Keratinocyte (primary cell): ENCODE measurements at regions not wholly inside any gene's neighbourhood (a gene's known extent, or its start where the extent isn't known, plus 50 kb on each side); places are given as distances from the start of the nearest gene placed in this dataset.

Source experiments
- DNase-seq: peaks from one replicate; pipeline ENCODE4 v3.0.0-alpha.2; 2011; ENCODE audit warnings: low read depth, missing footprints, low spot score
- FAIRE-seq: peaks from 2 replicates; lab custom pipeline; 2011; peaks lifted over from hg19 to GRCh38; lab: Jason Lieb, UNC
- H2AFZ ChIP-seq: 2 replicates; pipeline ENCODE4 v1.6.0; 2012; ENCODE audit warnings: low read length, control low read depth, inconsistent platforms; ENCODE audit not compliant: control insufficient read depth
- H3K27ac ChIP-seq: 2 replicates; pipeline ENCODE4 v1.5.1; 2011; ENCODE audit warnings: low read length; ENCODE audit not compliant: control insufficient read depth, insufficient read depth
- H3K27me3 ChIP-seq: 3 replicates; pipeline ENCODE4 v1.6.0; 2011; ENCODE audit warnings: low read length; ENCODE audit not compliant: control insufficient read depth, insufficient read depth; ENCODE audit errors: extremely low read depth
- H3K36me3 ChIP-seq, 2 experiments: 2 replicates in 1 of 2; 3 replicates in 1 of 2; pipeline ENCODE4 v1.5.1; 2011; ENCODE audit warnings: low read length in 2 of 2, mild to moderate bottlenecking in 1 of 2; ENCODE audit not compliant: control insufficient read depth in 2 of 2, insufficient read depth in 2 of 2; ENCODE audit errors: extremely low read depth in 1 of 2
- H3K4me1 ChIP-seq: 3 replicates; pipeline ENCODE4 v1.5.1; 2011; ENCODE audit warnings: low read length; ENCODE audit not compliant: control insufficient read depth, insufficient read depth; ENCODE audit errors: extremely low read depth
- H3K4me2 ChIP-seq: 3 replicates; pipeline ENCODE4 v1.6.0; 2011; ENCODE audit warnings: low read depth, low read length; ENCODE audit not compliant: control insufficient read depth, insufficient read depth; ENCODE audit errors: extremely low read depth
- H3K4me3 ChIP-seq, 3 experiments: fragments of 200-600 bp in 1 of 3; sonication (generic) in 1 of 3; 2 replicates in 2 of 3; 3 replicates in 1 of 3; pipeline ENCODE4 v1.5.1; 2011 to 2016; ENCODE audit warnings: low read length in 3 of 3, mild to moderate bottlenecking in 3 of 3, control low read depth in 2 of 3, inconsistent platforms in 1 of 3, low read depth in 1 of 3, mixed read lengths in 1 of 3, mixed run types in 1 of 3, moderate library complexity in 1 of 3; ENCODE audit not compliant: control insufficient read depth in 2 of 3, insufficient read depth in 2 of 3; ENCODE audit errors: extremely low read depth in 1 of 3
- H3K79me2 ChIP-seq: 2 replicates; pipeline ENCODE4 v1.6.0; 2012; ENCODE audit warnings: low read length; ENCODE audit not compliant: control insufficient read depth, insufficient read depth
- H3K9ac ChIP-seq: 3 replicates; pipeline ENCODE4 v1.6.0; 2011; ENCODE audit warnings: low read length; ENCODE audit not compliant: control insufficient read depth, insufficient read depth; ENCODE audit errors: extremely low read depth
- H3K9me1 ChIP-seq: 3 replicates; pipeline ENCODE4 v1.6.0; 2011; ENCODE audit warnings: low read length; ENCODE audit not compliant: control insufficient read depth, insufficient read depth; ENCODE audit errors: extremely low read depth
- H3K9me3 ChIP-seq: 2 replicates; pipeline ENCODE4 v1.5.1; 2012; ENCODE audit warnings: low read depth, low read length; ENCODE audit not compliant: control insufficient read depth
- H4K20me1 ChIP-seq: 3 replicates; pipeline ENCODE4 v1.6.0; 2011; ENCODE audit warnings: low read length; ENCODE audit not compliant: control insufficient read depth, insufficient read depth; ENCODE audit errors: extremely low read depth
- CTCF ChIP-seq, 3 experiments: IDR thresholded peaks in 1 of 3; conservative IDR thresholded peaks in 1 of 3; optimal IDR thresholded peaks in 1 of 3; 2 replicates in 2 of 3; 3 replicates in 1 of 3; pipeline versions ENCODE3 to v1.5.1; 2011; ENCODE audit warnings: low read length in 3 of 3, mild to moderate bottlenecking in 3 of 3, moderate library complexity in 2 of 3, control low read depth in 1 of 3, inconsistent platforms in 1 of 3; ENCODE audit not compliant: insufficient read depth in 2 of 3; ENCODE audit errors: extremely low read depth in 1 of 3
- EZH2 ChIP-seq: IDR thresholded peaks from one replicate; pipeline ENCODE4 v1.6.1; 2012; ENCODE audit warnings: inconsistent platforms, mild to moderate bottlenecking, low read length, moderate library complexity
- dilution Hi-C: fragments of 300-500 bp; cut with MboI; formaldehyde crosslinking; loops from one replicate; pipeline ENCODE4 v1.7.0; 2020; ENCODE audit warnings: low sequenced_read_pairs; ENCODE audit not compliant: extremely low pct_ligation_motif_present

GRCh38 chr10:65531545-65531944, 1394.3 kb upstream of the LRRTM3 start:
- dilution Hi-C loops = no loop called here
- no peak overlapping the region for H3K27ac ChIP-seq
- FAIRE-seq (no peak), DNase-seq (no peak)
- H3K36me3 ChIP-seq = no peaks in the 10 kb centered on the region
- H2AFZ ChIP-seq = no peak overlapping the region
- H4K20me1 ChIP-seq = no peaks in the 10 kb centered on the region
- no peak for TF ChIP-seq CTCF (optimal IDR thresholded peaks at IDR 0.05 in 1 of 3, IDR thresholded peaks at IDR 0.05 in 1 of 3, conservative IDR thresholded peaks at IDR 0.05 in 1 of 3; ENCODE audit: extremely low read depth in 1 of 3, insufficient read depth in 2 of 3, low read length in 3 of 3)
- no peak for TF ChIP-seq EZH2
- H3K4me1 ChIP-seq = no peaks in the 10 kb centered on the region
- H3K4me3 ChIP-seq = no peak overlapping the region
- no peaks in the 10 kb centered on the region for H3K9me1 ChIP-seq
- no peak overlapping the region for H3K4me2 ChIP-seq
- H3K27me3 ChIP-seq = no peaks in the 10 kb centered on the region
- H3K9ac ChIP-seq = no peak overlapping the region
- no peaks in the 10 kb centered on the region for H3K79me2 ChIP-seq
- H3K9me3 ChIP-seq = no peaks in the 10 kb centered on the region

- FAIRE-seq (no peak), DNase-seq (no peak)
- Histone ChIP-seq H2AFZ (no peak overlapping the region), H3K9me1 (no peaks in the 10 kb centered on the region), H3K4me1 (no peaks in the 10 kb centered on the region), H3K36me3 (no peaks in the 10 kb centered on the region), H3K9ac (no peak overlapping the region), H3K27ac (no peak overlapping the region), H3K9me3 (no peaks in the 10 kb centered on the region), H3K27me3 (no peaks in the 10 kb centered on the region), H3K4me2 (no peak overlapping the region), H3K79me2 (no peaks in the 10 kb centered on the region), H4K20me1 (no peaks in the 10 kb centered on the region), H3K4me3 (no peak overlapping the region)
- dilution Hi-C loops = no loop called here
- no peak for TF ChIP-seq EZH2
- no peak for TF ChIP-seq CTCF (optimal IDR thresholded peaks at IDR 0.05 in 1 of 3, IDR thresholded peaks at IDR 0.05 in 1 of 3, conservative IDR thresholded peaks at IDR 0.05 in 1 of 3; ENCODE audit: extremely low read depth in 1 of 3, insufficient read depth in 2 of 3, low read length in 3 of 3)
Observed at GRCh38 chr10:65534771-65535170, 1391.1 kb upstream of the LRRTM3 start.
